NCI-H2081 (cell line): ENCODE measurements at regions not wholly inside any gene's neighbourhood (a gene's known extent, or its start where the extent isn't known, plus 50 kb on each side); places are given as distances from the start of the nearest gene placed in this dataset.
"Not testable (repeated sequence)": the region's sequence is repeated elsewhere in the genome, so short reads cannot be mapped to it uniquely, and the experiment has no call there.

Experiments used
- DNase-seq, 2 experiments: peaks; one replicate each; lab custom pipeline; 2025; lab: John Stamatoyannopoulos, UW

- DNase-seq, result no peak
These were observed 409.2 kb upstream of the SPHKAP start for GRCh38 chr2:228590681-228591080.

- no peak for DNase-seq
These were observed 407.6 kb upstream of the SPHKAP start for GRCh38 chr2:228589115-228589514.

GRCh38 chr2:228581731-228582130 is 400.2 kb upstream of the SPHKAP start:
- no peak for DNase-seq

GRCh38 chr2:228575897-228576296 is 394.4 kb upstream of the SPHKAP start:
- DNase-seq, result no peak

GRCh38 chr2:228568275-228568674 is 386.8 kb upstream of the SPHKAP start:
- not testable (repeated sequence) for DNase-seq

- DNase-seq, result no peak
These were observed 380.3 kb upstream of the SPHKAP start for GRCh38 chr2:228561816-228562215.

- DNase-seq, result no peak
These were observed 378.4 kb upstream of the SPHKAP start for GRCh38 chr2:228559774-228560415.

- no peak for DNase-seq
These were observed 375.2 kb upstream of the SPHKAP start for GRCh38 chr2:228556717-228557116.

- no peak for DNase-seq
These were observed 368.0 kb upstream of the SPHKAP start for GRCh38 chr2:228549441-228550007.

GRCh38 chr2:228548230-228548629 is 366.7 kb upstream of the SPHKAP start:
- no peak for DNase-seq

- DNase-seq, result no peak
These were observed 364.3 kb upstream of the SPHKAP start for GRCh38 chr2:228545748-228546145.

- DNase-seq, result no peak
These were observed 363.7 kb upstream of the SPHKAP start for GRCh38 chr2:228545041-228545747.

GRCh38 chr2:228543117-228543516 is 361.6 kb upstream of the SPHKAP start:
- DNase-seq, result no peak

- DNase-seq, result no peak
These were observed 360.8 kb upstream of the SPHKAP start for GRCh38 chr2:228542277-228542676.

- DNase-seq, result no peak
These were observed 360.3 kb upstream of the SPHKAP start for GRCh38 chr2:228541789-228542188.

GRCh38 chr2:228540976-228541375 is 359.5 kb upstream of the SPHKAP start:
- no peak for DNase-seq

GRCh38 chr2:228535396-228535795 is 353.9 kb upstream of the SPHKAP start:
- peak in 1 of 2 experiments; percentile 10 for DNase-seq

GRCh38 chr2:228533156-228533555 is 351.7 kb upstream of the SPHKAP start:
- no peak for DNase-seq

GRCh38 chr2:228532233-228532632 is 350.7 kb upstream of the SPHKAP start:
- no peak for DNase-seq

- DNase-seq, result no peak
These were observed 345.9 kb upstream of the SPHKAP start for GRCh38 chr2:228527197-228527881.

- DNase-seq, result no peak
These were observed 345.2 kb upstream of the SPHKAP start for GRCh38 chr2:228526687-228527086.

- DNase-seq, result no peak
These were observed 341.5 kb upstream of the SPHKAP start for GRCh38 chr2:228522977-228523376.

GRCh38 chr2:228522276-228522675 is 340.8 kb upstream of the SPHKAP start:
- DNase-seq, result no peak
